NCI-H128 (cell line): ENCODE measurements at regions not wholly inside any gene's neighbourhood (a gene's known extent, or its start where the extent isn't known, plus 50 kb on each side); places are given as distances from the start of the nearest gene placed in this dataset.

Source experiments
- DNase-seq: peaks from one replicate; lab custom pipeline; 2025; ENCODE audit not compliant: unreplicated experiment; lab: John Stamatoyannopoulos, UW

- DNase-seq = no peak
These were observed 57.7 kb upstream of the F3 start for GRCh38 chr1:94599095-94599813.

- no peak for DNase-seq
These were observed 56.1 kb upstream of the F3 start for GRCh38 chr1:94597701-94598100.

GRCh38 chr1:94596260-94596659, 54.7 kb upstream of the F3 start:
- no peak for DNase-seq

GRCh38 chr1:94595658-94596057, 54.1 kb upstream of the F3 start:
- no peak for DNase-seq

- DNase-seq = no peak
These were observed 52.1 kb upstream of the F3 start for GRCh38 chr1:94593611-94594010.

- no peak for DNase-seq
These were observed 51.0 kb upstream of the F3 start for GRCh38 chr1:94592571-94592920.

- DNase-seq = no peak
These were observed 50.4 kb upstream of the F3 start for GRCh38 chr1:94591823-94592570.
